SK-N-SH treated with all-trans-retinoic acid at 6 μM for 48 hours (cell line): ENCODE measurements at regions not wholly inside any gene's neighbourhood (a gene's known extent, or its start where the extent isn't known, plus 50 kb on each side); places are given as distances from the start of the nearest gene placed in this dataset.

ENCODE experiments used
- ATAC-seq: fragments of 200-7000 bp; cut with Tn5 transposase; 3 replicates; pipeline ENCODE4 v1.9.1; 2020; ENCODE audit warnings: mild to moderate bottlenecking, moderate library complexity
- ARNTL ChIP-seq: fragments of 450-650 bp; formaldehyde crosslinking; IDR thresholded peaks from 2 replicates; pipeline ENCODE4 v1.5.0; 2020; ENCODE audit warnings: low read depth, mild to moderate bottlenecking, moderate library complexity, borderline replicate concordance
- BACH2 ChIP-seq: fragments of 250-450 bp; sonication (Bioruptor Pico); IDR thresholded peaks from 2 replicates; pipeline ENCODE4 v1.9.0; 2021; ENCODE audit warnings: mild to moderate bottlenecking, borderline replicate concordance
- CSDC2 ChIP-seq: fragments of 250-450 bp; sonication (Bioruptor Pico); IDR thresholded peaks from 2 replicates; pipeline ENCODE4 v1.5.0; 2020; ENCODE audit warnings: mild to moderate bottlenecking, moderate library complexity
- ESRRG ChIP-seq: fragments of 250-450 bp; sonication (Bioruptor Pico); IDR thresholded peaks from 2 replicates; pipeline ENCODE4 v1.6.1; 2021; ENCODE audit warnings: mild to moderate bottlenecking
- GLIS3 ChIP-seq: fragments of 250-450 bp; sonication (Bioruptor Pico); IDR thresholded peaks from 2 replicates; pipeline ENCODE4 v1.5.0; 2020; ENCODE audit warnings: mild to moderate bottlenecking, moderate library complexity
- ISL1 ChIP-seq: fragments of 250-450 bp; sonication (Bioruptor Pico); IDR thresholded peaks from 2 replicates; pipeline ENCODE4 v2.1.2; 2022; ENCODE audit warnings: mild to moderate bottlenecking, moderate library complexity
- OSR1 ChIP-seq: fragments of 250-450 bp; sonication (Bioruptor Pico); IDR thresholded peaks from 2 replicates; pipeline ENCODE4 v1.8.0; 2022; ENCODE audit warnings: moderate library complexity, mild to moderate bottlenecking, inconsistent platforms
- PPARA ChIP-seq: fragments of 250-450 bp; sonication (Bioruptor Pico); IDR thresholded peaks from 2 replicates; pipeline ENCODE4 v1.5.0; 2020; ENCODE audit warnings: mild to moderate bottlenecking, borderline replicate concordance
- RARB ChIP-seq: fragments of 250-450 bp; sonication (Bioruptor Pico); IDR thresholded peaks from 2 replicates; pipeline ENCODE4 v1.8.0; 2021; ENCODE audit warnings: mild to moderate bottlenecking, moderate library complexity
- SNAI2 ChIP-seq: fragments of 250-450 bp; sonication (Bioruptor Pico); IDR thresholded peaks from 2 replicates; pipeline ENCODE4 v1.5.0; 2020; ENCODE audit warnings: mild to moderate bottlenecking, moderate library complexity
- TCF4 ChIP-seq: fragments of 250-450 bp; sonication (Bioruptor Pico); IDR thresholded peaks from 2 replicates; pipeline ENCODE4 v1.8.0; 2021; ENCODE audit warnings: mild to moderate bottlenecking, moderate library complexity, borderline replicate concordance
- TOX ChIP-seq: fragments of 250-450 bp; sonication (Bioruptor Pico); IDR thresholded peaks from 2 replicates; pipeline ENCODE4 v1.8.0; 2021; ENCODE audit warnings: mild to moderate bottlenecking, moderate library complexity, borderline replicate concordance
- ZC3H10 ChIP-seq: fragments of 250-450 bp; sonication (Bioruptor Pico); IDR thresholded peaks from 2 replicates; pipeline ENCODE4 v1.5.1; 2021; ENCODE audit warnings: mild to moderate bottlenecking, moderate library complexity
- ZFP3 ChIP-seq: fragments of 250-450 bp; sonication (Bioruptor Pico); IDR thresholded peaks from 2 replicates; pipeline ENCODE4 v1.5.0; 2020; ENCODE audit warnings: mild to moderate bottlenecking, moderate library complexity
- ZFP30 ChIP-seq: fragments of 450-650 bp; formaldehyde crosslinking; IDR thresholded peaks from 2 replicates; pipeline ENCODE4 v1.5.0; 2022; ENCODE audit warnings: mild to moderate bottlenecking, moderate library complexity
- ZNF565 ChIP-seq: fragments of 450-650 bp; formaldehyde crosslinking; conservative IDR thresholded peaks from 2 replicates; pipeline ENCODE4 v1.5.0; 2020; ENCODE audit warnings: low read depth, mild to moderate bottlenecking, moderate library complexity
- ZNF70 ChIP-seq: fragments of 450-650 bp; formaldehyde crosslinking; IDR thresholded peaks from 2 replicates; pipeline ENCODE4 v1.5.0; 2020; ENCODE audit warnings: mild to moderate bottlenecking, moderate library complexity
- ZNF8 ChIP-seq: fragments of 450-650 bp; formaldehyde crosslinking; IDR thresholded peaks from 2 replicates; pipeline ENCODE4 v1.5.0; 2020; ENCODE audit warnings: mild to moderate bottlenecking, moderate library complexity
- TF ChIP-seq, protein P1 (sequence below): fragments of 250-450 bp; sonication (Bioruptor Pico); IDR thresholded peaks from 2 replicates; pipeline ENCODE4 v1.8.0; 2020; ENCODE audit warnings: mild to moderate bottlenecking, moderate library complexity, borderline replicate concordance
- TF ChIP-seq, protein P2 (sequence below): fragments of 250-450 bp; sonication (Bioruptor Pico); IDR thresholded peaks from 2 replicates; pipeline ENCODE4 v1.5.1; 2020; ENCODE audit warnings: low read depth, mild to moderate bottlenecking, moderate library complexity
- TF ChIP-seq, protein P3 (sequence below): fragments of 250-450 bp; sonication (Bioruptor Pico); IDR thresholded peaks from 2 replicates; pipeline ENCODE4 v1.8.0; 2021; ENCODE audit warnings: low read depth, mild to moderate bottlenecking, moderate library complexity, borderline replicate concordance
- TF ChIP-seq, protein P4 (sequence below): fragments of 250-450 bp; sonication (Bioruptor Pico); IDR thresholded peaks from 2 replicates; pipeline ENCODE4 v1.5.1; 2021; ENCODE audit warnings: mild to moderate bottlenecking, moderate library complexity
- TF ChIP-seq, protein P5 (sequence below): fragments of 250-450 bp; sonication (Bioruptor Pico); IDR thresholded peaks from 2 replicates; pipeline ENCODE4 v1.5.0; 2020; ENCODE audit warnings: mild to moderate bottlenecking, moderate library complexity

DNA sequence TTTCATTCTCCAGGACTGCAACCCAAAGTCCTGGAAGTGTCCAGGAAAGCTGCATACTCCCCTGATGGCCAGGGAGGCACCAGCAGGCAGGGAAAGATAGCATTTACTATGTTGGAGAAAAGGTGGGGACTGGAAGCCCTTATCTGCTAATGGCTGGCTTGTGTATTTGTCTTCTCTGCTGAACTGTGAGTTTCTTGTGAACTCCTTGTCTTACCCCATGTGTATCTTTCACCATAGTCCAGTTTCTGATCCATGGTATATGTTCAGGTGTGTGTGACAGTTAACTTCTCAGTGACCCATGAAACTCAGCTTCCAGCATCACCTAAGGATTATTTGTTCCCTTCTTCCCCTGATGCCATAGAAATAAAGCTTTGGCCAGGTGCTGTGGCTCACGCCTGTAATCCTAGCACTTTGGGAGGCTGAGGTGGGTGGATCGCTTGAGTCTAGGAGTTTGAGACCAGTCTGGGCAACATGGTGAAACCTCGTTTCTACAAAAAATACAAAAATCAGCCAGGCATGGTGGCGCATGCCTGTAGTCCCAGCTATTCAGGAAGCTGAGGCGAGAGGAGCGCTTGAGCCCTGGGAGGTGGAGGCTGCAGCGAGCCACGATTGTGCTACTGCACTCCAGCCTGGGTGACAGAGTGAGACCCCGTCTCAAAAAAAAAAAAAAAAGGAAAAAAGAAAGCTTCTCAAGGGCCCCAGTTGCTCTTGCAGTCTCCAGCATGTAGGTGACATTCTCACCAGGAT lies 112.8 kb upstream of the MAP4K3 start:
- ATAC-seq: no peak
- TF ChIP-seq ARNTL (CRISPR knock-in tag): no peak
- TF ChIP-seq SNAI2 (CRISPR knock-in tag): no peak
- TF ChIP-seq, protein P1, sequence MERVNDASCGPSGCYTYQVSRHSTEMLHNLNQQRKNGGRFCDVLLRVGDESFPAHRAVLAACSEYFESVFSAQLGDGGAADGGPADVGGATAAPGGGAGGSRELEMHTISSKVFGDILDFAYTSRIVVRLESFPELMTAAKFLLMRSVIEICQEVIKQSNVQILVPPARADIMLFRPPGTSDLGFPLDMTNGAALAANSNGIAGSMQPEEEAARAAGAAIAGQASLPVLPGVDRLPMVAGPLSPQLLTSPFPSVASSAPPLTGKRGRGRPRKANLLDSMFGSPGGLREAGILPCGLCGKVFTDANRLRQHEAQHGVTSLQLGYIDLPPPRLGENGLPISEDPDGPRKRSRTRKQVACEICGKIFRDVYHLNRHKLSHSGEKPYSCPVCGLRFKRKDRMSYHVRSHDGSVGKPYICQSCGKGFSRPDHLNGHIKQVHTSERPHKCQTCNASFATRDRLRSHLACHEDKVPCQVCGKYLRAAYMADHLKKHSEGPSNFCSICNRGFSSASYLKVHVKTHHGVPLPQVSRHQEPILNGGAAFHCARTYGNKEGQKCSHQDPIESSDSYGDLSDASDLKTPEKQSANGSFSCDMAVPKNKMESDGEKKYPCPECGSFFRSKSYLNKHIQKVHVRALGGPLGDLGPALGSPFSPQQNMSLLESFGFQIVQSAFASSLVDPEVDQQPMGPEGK (CRISPR knock-in tag): no peak
- TF ChIP-seq ISL1 (CRISPR knock-in tag): no peak
- TF ChIP-seq, protein P2, sequence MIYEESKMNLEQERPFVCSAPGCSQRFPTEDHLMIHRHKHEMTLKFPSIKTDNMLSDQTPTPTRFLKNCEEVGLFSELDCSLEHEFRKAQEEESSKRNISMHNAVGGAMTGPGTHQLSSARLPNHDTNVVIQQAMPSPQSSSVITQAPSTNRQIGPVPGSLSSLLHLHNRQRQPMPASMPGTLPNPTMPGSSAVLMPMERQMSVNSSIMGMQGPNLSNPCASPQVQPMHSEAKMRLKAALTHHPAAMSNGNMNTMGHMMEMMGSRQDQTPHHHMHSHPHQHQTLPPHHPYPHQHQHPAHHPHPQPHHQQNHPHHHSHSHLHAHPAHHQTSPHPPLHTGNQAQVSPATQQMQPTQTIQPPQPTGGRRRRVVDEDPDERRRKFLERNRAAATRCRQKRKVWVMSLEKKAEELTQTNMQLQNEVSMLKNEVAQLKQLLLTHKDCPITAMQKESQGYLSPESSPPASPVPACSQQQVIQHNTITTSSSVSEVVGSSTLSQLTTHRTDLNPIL (CRISPR knock-in tag): no peak
- TF ChIP-seq, protein P3, sequence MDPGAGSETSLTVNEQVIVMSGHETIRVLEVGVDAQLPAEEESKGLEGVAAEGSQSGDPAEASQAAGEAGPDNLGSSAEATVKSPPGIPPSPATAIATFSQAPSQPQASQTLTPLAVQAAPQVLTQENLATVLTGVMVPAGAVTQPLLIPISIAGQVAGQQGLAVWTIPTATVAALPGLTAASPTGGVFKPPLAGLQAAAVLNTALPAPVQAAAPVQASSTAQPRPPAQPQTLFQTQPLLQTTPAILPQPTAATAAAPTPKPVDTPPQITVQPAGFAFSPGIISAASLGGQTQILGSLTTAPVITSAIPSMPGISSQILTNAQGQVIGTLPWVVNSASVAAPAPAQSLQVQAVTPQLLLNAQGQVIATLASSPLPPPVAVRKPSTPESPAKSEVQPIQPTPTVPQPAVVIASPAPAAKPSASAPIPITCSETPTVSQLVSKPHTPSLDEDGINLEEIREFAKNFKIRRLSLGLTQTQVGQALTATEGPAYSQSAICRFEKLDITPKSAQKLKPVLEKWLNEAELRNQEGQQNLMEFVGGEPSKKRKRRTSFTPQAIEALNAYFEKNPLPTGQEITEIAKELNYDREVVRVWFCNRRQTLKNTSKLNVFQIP: no peak
- TF ChIP-seq ZNF70 (CRISPR knock-in tag): no peak
- no peak for TF ChIP-seq ESRRG
- TF ChIP-seq, protein P4, sequence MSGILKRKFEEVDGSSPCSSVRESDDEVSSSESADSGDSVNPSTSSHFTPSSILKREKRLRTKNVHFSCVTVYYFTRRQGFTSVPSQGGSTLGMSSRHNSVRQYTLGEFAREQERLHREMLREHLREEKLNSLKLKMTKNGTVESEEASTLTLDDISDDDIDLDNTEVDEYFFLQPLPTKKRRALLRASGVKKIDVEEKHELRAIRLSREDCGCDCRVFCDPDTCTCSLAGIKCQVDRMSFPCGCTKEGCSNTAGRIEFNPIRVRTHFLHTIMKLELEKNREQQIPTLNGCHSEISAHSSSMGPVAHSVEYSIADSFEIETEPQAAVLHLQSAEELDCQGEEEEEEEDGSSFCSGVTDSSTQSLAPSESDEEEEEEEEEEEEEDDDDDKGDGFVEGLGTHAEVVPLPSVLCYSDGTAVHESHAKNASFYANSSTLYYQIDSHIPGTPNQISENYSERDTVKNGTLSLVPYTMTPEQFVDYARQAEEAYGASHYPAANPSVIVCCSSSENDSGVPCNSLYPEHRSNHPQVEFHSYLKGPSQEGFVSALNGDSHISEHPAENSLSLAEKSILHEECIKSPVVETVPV: no peak
- TF ChIP-seq TCF4 (CRISPR knock-in tag): no peak
- TF ChIP-seq, protein P5, sequence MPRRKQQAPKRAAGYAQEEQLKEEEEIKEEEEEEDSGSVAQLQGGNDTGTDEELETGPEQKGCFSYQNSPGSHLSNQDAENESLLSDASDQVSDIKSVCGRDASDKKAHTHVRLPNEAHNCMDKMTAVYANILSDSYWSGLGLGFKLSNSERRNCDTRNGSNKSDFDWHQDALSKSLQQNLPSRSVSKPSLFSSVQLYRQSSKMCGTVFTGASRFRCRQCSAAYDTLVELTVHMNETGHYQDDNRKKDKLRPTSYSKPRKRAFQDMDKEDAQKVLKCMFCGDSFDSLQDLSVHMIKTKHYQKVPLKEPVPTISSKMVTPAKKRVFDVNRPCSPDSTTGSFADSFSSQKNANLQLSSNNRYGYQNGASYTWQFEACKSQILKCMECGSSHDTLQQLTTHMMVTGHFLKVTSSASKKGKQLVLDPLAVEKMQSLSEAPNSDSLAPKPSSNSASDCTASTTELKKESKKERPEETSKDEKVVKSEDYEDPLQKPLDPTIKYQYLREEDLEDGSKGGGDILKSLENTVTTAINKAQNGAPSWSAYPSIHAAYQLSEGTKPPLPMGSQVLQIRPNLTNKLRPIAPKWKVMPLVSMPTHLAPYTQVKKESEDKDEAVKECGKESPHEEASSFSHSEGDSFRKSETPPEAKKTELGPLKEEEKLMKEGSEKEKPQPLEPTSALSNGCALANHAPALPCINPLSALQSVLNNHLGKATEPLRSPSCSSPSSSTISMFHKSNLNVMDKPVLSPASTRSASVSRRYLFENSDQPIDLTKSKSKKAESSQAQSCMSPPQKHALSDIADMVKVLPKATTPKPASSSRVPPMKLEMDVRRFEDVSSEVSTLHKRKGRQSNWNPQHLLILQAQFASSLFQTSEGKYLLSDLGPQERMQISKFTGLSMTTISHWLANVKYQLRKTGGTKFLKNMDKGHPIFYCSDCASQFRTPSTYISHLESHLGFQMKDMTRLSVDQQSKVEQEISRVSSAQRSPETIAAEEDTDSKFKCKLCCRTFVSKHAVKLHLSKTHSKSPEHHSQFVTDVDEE (CRISPR knock-in tag): no peak
- no peak for TF ChIP-seq OSR1 (CRISPR knock-in tag)
- TF ChIP-seq ZNF8 (CRISPR knock-in tag): no peak
- TF ChIP-seq ZFP30: no peak
- TF ChIP-seq GLIS3: no peak

DNA sequence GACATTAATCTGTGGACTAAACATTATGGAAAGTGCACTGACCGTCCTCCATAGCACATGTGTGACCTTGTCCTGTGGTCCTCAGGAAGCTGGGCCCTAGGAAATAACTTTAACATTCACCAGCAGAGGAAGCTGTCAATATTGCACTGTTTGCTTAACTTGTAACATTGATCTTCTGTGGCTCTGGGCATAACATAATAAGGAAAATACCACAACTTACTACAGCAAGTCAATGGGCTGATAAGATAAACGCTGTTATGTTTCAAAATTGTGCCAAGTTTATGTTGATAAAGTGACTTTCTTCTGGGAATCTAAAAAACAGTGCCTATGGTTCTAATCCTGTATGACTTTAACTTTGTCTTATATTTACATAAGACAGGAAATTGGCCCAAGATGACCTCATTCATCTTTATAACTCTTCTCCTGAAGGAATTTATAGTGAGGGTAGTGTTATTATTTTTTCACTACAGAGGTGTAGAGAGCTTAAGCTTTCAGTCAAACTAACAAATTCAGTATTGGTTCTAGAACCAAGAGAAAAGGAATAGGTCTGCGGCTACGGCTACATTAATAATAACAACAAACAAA lies 113.7 kb upstream of the MAP4K3 start:
- TF ChIP-seq RARB (no peak), OSR1 (CRISPR knock-in tag) (no peak), PPARA (no peak), ARNTL (CRISPR knock-in tag) (no peak), ZC3H10 (CRISPR knock-in tag) (no peak), ISL1 (CRISPR knock-in tag) (peak; percentile 25; the same call in 1 of the 2 replicates)
- TF ChIP-seq, protein P3: no peak
- ATAC-seq: peak; percentile 40; the same call in 2 of the 3 replicates

DNA sequence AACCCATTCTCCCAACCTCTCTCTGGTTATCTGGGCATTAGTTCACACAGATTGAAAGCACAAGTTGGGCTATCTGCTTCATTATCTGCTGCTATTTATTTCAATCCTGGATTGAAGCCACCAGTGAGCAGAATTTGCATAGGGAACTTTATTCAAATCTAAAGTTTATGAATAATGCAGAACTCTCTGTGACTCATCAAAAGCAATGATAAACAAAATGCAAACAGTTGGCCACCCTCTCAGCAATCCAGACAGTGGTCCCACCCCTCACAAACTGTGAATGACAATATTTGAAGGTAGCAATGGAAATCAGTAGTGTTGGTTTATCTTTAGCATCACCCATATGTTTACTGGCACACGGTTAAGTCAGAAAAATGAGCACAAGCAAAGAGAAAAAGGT lies 106.8 kb upstream of the TMEM178A start:
- ATAC-seq: no peak

More for the DNA sequence above, 106.8 kb upstream of the TMEM178A start:
- TF ChIP-seq TCF4 (CRISPR knock-in tag) (no peak), ESRRG (no peak), ZNF565 (CRISPR knock-in tag) (no peak), CSDC2 (CRISPR knock-in tag) (no peak), BACH2 (no peak), OSR1 (CRISPR knock-in tag) (no peak), ZFP3 (CRISPR knock-in tag) (no peak), TOX (CRISPR knock-in tag) (no peak), ARNTL (CRISPR knock-in tag) (no peak)
- TF ChIP-seq, protein P4: no peak
